Gastrocnemius medialis (tissue), 4 donors: ENCODE measurements at regions not wholly inside any gene's neighbourhood (a gene's known extent, or its start where the extent isn't known, plus 50 kb on each side); places are given as distances from the start of the nearest gene placed in this dataset.

Experiments
- POLR2A ChIP-seq, 2 donors: fragments of 450-650 bp; IDR thresholded peaks; one replicate each; pipeline ENCODE4 v1.6.1; 2017; ENCODE audit warnings: antibody characterized with exemption in 2 of 2, mild to moderate bottlenecking in 2 of 2, moderate library complexity in 2 of 2
- TF ChIP-seq, protein P1 (sequence below), 5 experiments: fragments of 450-650 bp in 3 of 5; fragments of 200-600 bp in 2 of 5; sonication (generic) in 2 of 5; IDR thresholded peaks in 4 of 5; conservative IDR thresholded peaks in 1 of 5; 1 replicate in 4 of 5; 2 replicates in 1 of 5; pipeline ENCODE4 v1.5.1; 2016 to 2019; ENCODE audit warnings: antibody characterized with exemption in 5 of 5, mild to moderate bottlenecking in 3 of 5, moderate library complexity in 3 of 5

DNA sequence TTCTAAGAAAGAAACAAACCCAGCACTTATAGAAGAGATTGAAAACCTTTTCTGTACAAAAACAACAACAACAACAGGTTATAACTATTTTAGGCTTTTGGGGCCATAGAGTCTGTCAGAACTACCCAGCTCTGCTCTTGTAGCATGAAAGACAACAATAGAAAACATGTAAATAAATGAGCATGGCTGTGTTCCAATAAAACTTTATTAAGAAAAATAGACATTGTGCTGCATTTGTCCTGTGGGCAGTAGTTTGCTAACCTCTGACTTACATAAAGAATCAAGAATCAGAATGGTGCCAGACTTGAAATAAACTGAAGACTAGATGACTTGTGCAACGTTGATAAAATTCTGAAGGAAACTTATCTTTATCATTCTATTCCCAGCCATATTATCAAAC lies 617.5 kb downstream of the DIAPH3 start:
- TF ChIP-seq, protein P1, sequence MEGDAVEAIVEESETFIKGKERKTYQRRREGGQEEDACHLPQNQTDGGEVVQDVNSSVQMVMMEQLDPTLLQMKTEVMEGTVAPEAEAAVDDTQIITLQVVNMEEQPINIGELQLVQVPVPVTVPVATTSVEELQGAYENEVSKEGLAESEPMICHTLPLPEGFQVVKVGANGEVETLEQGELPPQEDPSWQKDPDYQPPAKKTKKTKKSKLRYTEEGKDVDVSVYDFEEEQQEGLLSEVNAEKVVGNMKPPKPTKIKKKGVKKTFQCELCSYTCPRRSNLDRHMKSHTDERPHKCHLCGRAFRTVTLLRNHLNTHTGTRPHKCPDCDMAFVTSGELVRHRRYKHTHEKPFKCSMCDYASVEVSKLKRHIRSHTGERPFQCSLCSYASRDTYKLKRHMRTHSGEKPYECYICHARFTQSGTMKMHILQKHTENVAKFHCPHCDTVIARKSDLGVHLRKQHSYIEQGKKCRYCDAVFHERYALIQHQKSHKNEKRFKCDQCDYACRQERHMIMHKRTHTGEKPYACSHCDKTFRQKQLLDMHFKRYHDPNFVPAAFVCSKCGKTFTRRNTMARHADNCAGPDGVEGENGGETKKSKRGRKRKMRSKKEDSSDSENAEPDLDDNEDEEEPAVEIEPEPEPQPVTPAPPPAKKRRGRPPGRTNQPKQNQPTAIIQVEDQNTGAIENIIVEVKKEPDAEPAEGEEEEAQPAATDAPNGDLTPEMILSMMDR (IDR thresholded peaks at IDR 0.05 in 4 of 5, conservative IDR thresholded peaks at IDR 0.05 in 1 of 5): no peak
- TF ChIP-seq POLR2A (IDR thresholded peaks at IDR 0.05): no peak
